HG02938 (cell line): ENCODE measurements at regions not wholly inside any gene's neighbourhood (a gene's known extent, or its start where the extent isn't known, plus 50 kb on each side); places are given as distances from the start of the nearest gene placed in this dataset.
"Not testable (repeated sequence)": the region's sequence is repeated elsewhere in the genome, so short reads cannot be mapped to it uniquely, and the experiment has no call there.

Source experiments
- ATAC-seq: cut with Tn5 transposase; IDR thresholded peaks from one replicate; pipeline ENCODE4 v1.9.1; 2021; ENCODE audit warnings: mild to moderate bottlenecking, moderate library complexity; ENCODE audit not compliant: unreplicated experiment

DNA sequence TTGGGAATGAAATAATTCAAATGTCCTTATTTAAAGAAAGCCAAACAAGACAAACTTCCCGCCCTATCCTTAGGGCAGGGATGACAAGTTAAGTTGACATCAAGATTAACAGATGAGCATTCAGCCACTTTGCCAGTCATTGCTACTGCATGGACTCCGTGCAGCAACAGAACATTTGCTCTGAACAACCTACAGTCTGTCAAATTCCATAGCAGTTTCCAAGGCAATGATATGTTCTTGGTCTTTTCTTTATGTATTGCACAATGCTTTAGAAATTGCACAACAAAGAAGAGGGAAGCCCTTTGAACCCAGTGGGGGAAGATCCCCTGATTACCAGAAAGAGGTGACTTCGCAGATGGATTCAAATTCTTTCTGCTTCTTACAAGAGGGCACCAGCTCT, 269.8 kb downstream of the BCAT1 start:
- ATAC-seq: no peak

DNA sequence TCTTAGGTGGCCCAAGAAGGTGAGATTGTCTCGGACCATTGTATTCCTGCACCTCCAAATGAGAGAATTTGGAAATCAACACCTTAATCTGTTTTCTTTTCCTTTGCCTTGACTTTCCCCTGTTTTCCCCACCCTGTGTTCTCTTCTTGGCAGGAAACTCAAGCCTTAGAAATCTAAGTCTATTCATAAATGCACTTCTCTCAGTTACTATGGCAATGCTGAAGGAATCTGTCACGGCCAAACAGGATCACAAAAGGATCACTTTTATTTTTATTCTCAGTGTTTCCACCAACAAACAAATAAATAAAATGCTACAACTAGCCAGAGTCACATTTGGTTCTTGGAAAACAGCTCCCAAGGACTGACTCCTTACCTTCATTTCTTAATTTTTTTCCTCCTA, 270.5 kb downstream of the BCAT1 start:
- no peak for ATAC-seq

DNA sequence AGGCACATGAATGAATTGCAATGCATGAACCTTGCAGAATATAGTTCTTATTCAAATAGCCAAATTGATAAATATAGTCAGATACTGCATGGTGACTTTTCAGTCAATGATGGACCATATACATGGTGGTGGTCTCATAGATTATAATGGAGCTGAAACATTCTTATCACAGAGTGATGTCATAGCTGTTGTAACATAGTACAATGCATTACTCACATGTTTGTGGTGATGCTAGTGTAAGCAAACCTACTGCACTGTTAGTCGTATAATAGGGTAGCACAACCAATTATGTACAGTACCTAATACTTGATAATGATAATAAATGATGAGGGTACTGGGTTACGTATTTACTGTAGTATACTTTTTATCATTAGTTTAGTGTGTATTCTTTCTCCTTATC, 280.3 kb downstream of the BCAT1 start:
- no peak for ATAC-seq

DNA sequence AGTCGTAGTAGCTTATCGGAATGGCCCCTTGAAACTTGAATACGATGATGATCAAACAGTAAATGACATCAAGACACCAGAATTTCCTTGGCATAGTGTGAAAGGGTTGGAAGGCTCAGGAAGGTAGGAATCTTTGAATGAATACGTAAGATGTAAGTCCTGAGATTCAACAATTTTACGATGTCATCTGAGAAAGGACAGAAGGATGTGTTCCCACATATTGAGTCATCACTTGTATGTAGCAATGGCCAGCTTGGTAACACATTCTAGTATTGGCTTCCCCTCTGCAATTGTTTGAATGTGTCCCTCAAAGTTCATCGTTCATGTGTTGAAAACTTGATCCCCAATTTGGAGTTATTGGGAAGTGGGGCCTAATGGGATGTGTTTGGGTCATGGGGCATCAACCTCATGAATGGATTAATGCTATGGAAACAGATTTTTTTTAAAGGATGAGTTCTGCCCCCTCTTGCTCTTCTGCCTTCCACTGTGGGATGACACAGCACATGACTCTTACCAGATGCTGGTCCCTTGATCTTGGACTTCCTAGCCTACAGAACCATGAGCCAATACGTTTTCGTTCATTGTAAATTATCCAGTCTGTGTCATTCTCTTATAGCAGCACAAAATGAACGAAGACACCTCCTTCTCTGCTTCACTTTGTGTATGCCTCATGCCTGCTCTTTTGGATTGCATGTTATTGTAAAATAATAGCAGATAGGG, 284.6 kb downstream of the BCAT1 start:
- no peak for ATAC-seq

DNA sequence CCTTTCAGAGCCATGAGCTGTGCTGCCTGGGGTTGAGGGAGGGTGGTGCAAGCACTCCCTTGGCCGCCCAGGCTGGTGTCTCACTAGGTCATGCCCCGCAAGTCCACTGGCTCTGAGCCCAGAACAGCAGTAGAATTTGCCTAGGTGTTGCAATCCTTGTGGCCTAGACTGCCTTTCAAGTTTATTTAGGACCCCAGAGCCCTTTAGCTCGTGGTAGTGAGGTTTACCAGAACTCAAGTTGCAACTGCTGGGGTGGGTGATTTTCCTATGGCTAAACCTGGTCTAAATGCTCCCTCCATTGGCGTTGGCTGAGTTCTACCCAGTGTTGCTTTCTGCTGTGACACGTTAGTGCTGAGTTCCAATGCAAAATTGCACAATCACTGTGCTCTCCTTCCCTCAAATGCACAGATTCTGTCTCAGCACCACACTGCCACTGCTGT, 287.2 kb downstream of the BCAT1 start:
- no peak for ATAC-seq

DNA sequence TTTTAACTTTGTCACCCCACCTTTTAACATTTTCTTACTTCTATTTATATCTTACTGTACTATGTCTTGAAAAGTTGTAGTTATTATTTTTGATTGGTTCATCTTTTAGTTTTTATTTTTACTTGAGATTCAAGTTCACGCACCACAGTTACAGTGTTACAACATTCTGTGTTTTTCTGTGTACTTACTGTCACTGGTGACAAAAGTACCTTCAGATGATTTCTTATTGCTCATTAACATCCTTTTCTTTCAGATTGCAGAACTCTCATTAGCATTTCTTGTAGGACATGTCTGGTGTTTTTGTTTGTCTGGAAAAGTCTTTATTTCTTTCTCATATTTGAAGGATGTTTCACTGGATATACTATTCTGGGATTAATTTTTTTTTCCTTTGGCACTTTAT, 289.9 kb downstream of the BCAT1 start:
- ATAC-seq: no peak

DNA sequence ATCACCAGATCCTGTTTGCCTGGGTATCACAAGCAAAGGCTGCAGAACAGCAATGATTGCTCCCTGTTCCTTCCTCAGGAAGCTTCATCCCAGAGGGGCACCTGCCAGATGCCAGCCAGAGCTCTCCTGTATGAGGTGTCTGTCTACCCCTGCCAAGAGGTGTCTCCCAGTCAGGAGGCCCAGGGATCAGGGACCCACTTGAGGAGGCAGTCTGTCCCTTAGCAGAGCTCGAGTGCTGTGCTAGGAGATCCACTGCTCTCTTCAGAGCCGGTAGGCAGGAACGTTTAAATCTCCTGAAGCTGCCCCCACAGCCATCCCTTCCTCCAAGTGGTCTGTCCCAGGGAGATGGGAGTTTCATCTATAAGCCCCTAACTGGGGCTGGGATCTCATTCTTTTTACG, 294.6 kb downstream of the BCAT1 start:
- not testable (repeated sequence) for ATAC-seq

DNA sequence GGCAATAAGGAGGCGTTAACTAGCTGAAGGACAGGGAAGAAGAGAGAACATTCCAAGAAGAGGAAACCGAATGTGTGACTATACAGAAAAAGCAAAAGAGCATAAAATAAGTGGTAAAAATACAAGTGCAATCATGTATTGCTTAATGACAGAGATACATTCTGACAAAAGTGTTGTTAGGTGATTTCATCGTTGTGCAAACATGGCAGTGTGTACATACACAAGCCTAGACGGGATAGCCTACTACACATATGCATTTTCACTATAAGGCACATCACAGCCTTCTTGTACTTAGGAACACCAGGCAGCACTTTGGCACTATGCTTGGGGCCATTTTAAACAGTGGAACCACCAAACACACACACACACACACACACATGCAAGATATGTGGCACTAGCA, 299.3 kb downstream of the BCAT1 start:
- ATAC-seq: no peak

DNA sequence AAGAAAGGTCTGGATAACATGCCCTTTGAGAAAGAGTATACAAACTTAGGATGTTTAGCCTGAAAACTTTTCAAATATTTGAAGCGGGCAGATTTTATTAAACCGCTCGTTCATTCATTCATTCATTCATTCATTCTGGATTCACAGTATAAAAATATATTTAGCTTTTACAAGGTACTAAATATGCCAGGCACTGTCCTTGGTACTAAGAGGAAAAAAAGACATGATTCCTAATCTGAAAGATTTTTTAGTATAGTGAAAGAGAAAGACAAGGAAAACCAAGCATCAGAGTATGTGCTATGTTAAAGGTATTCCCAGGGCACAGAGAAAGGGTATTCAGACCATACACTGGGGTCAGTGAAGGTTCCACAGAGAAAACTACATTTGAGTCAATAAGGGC, 299.7 kb downstream of the BCAT1 start:
- no peak for ATAC-seq

DNA sequence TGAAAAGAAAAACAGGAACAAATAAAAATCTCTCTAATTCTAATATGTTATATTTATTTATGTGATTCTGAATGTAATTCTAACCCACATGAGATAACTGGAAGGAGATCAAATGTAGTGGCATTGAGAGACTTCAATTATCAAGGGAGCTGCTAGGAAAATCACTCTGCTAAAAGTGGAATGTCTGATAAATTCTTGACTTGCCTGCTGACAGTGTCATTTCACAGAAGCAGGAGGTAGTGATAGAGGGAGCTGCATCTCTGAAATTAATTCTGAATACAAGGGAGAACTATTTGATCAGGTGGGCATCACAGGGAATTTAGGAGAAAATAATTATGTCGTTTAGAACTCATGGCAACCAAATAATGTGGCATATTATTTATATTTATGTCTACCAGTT, 303.6 kb downstream of the BCAT1 start:
- no peak for ATAC-seq

DNA sequence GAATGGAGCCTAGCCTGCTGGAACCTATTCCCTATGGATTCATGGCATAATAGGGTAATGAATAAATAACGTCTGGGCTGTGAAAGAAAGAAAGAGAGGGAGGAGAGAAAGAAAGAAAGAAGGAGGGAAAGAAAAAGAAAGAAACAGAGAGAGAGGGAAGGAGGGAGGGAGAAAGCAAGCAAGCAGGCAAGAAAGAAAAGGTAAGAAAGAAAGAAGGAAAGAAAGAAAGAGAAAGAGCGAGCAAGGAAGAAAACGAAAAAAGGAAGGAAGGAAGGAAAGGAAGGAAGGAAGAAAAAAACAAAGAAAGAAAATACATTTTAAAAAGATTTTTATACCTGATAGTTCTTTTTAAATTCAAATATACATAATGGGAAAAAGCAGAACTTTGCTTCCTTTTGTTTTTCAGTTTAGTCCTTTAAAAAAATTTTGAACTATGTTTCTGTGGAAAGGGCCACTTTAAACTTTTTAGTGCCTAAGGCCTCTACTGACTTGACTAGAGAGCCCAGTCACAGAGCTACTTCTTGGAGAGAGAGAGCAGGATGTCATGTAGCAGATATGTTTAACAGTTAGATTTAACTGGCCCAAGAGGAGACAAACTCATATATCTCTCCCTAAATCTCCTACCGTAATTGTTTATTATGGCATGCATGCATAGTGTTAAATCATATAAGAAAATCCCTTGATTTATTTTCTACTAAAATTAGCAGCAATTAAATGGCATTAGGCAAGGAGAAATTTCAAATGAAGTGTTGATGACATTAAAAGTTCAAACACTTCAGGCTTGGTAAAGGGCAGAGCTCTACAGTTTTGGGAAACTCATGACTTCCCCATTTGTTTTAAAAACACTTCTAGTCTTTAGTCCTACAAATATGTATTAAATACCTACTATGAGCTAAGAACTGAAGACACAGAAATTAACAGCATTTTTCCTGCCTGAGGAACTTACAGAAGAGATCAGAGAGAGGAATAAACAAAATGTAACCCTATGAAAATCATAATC, 305.5 kb downstream of the BCAT1 start:
- no peak for ATAC-seq

DNA sequence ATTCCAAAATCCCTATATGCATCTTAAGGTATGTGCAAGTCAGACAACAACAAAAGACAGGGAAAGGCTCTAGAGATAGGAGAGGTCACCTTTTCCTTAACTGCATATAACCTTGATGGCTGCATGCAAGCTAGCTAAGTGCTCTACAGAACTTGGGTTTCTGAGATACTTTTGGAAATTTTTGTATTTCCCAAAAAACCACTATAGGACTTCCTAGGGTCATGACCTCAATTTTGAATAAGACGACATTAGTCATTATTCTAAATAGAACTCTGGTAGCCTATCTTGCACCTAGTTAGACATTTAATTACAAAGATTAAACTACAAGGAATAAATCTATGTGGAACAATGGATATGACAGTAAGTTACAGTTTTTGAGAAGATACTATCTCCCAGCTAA, 309.3 kb downstream of the BCAT1 start:
- no peak for ATAC-seq

DNA sequence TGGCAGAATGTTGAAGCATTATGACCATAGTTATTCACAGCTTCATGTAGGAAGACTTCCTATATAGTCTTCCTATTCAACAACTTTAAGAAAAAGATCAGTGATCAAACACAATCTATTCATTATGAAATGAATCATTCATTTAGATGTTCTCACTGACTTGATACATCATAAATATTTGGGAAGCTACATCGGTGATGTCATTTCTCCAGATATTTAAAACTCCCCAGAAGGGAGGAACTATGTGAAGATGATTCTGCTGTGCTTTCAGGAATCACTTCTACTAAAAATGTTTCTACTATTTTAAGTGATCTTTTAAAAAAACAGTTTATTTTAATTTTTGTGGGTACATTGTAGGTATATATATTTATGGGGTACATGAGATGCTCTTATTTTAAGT, 316.4 kb downstream of the BCAT1 start:
- ATAC-seq: no peak

DNA sequence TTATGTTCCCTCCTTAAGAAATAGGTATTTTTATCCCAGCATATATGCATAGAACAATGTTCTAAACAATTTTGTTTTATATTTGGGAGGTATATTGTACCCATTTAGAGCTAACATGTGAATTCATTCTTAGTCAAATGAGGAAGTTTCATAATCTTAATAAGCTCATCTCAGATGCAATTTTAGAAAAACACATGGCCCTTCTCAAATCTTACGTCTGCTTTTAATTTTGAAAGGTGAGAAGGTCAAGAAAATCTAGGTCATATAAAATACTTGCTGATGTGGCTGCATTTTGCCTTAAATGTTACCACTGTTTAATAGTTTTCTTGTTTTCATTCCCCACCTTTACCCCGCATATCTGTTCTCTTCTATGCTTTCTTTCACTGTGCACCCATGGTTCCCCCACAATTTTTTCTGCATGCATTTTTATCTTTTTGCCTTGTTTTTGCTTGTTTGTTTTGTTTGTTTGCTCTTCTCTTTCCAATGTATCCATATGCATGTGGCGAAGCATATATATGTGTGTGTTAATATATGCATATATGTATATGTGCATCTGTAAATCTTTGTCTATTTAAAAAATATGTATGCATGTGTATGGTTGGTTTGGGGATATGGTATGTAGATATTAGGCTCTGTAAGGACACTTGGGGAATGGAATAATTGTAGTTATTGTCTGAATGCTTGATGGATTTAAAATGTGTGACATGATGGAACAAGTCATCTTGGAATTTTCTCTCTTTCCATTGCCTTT, 317.1 kb downstream of the BCAT1 start:
- no peak for ATAC-seq

DNA sequence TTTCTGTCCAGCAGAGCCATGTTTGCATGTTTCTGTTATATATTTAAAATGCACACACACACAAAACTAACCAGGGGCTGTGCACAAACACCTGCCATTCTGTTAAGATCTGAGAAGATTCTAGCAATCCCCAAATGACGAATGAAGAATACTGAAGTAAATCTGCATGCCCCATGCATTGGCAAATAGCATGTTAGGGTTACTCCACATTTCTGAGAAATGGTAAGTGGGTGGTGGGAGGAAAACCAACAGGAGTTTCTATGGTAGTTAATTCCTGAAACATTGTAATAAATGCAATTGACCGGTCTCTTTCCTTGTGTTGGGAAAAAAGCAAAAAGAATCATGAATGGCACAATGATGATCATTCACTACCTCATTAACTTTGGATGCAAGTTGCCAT, 318.0 kb downstream of the BCAT1 start:
- ATAC-seq: no peak

DNA sequence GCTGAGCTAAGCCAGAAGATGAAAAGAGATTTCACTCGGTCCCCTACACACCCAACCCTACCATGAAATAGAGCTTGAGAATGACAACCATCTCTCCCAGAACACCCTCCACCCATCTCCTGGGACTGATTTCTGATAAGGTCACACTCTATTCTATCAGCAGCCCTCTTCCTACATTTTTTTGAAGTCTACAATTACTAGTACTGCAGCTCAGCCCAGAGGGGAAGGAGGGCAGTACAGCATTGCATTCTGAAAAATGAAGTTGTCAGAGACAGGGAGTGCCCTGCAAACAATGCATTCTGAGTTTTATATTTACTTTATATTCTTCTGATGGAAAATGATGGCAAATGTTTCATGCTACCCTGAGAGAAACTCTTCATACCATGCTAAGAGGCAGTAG, 318.5 kb downstream of the BCAT1 start:
- no peak for ATAC-seq

DNA sequence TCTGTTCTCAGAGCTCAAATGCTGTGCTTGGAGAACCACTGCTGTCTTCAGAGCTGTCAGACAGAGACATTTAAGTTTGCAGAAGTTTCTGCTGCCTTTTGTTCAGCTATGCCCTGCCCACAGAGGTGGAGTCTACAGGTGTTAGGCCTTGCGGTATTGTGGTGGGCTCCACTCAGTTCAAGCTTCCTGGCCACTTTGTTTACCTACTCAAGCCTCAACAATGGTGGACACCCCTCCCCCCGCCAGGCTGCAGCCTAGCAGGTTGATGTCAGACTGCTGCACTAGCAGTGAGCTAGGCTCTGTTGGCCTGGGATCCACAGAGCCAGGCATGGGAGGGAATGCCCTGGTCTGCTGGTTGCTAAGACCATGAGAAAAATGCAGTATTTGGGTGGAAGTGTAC, 323.8 kb downstream of the BCAT1 start:
- no peak for ATAC-seq

DNA sequence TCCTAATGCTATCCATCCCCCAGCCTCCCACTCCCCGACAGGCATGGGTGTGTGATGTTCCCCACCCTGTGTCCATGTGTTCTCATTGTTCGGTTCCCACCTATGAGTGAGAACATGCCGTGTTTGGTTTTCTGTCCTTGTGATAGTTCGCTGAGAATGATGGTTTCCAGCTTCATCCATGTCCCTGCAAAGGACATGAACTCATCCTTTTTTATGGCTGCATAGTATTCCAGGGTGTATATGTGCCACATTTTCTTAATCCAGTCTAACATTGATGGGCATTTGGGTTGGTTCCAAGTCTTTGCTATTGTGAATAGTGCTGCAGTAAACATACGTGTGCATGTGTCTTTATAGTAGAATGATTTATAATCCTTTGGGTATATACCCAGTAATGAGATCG, 328.9 kb downstream of the BCAT1 start:
- ATAC-seq: not testable (repeated sequence)

DNA sequence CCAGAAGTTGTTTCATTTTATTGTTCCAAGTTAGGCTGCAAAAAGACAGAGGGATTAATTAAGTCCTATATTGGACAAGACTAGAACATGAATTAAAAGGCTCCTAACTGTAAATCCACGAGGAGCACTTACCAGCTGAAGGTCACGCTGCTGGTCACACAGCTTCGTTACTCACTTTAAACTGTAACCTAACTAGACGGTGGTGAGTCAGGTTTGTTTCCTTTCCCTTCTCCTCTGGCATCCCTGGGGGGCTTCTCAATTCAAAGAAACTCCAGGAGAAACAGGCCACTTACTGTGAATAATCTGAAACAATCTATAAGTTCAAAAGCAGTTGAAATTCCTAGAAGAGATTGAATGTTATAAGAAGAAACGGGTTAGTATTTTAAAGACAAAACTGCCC, 331.4 kb downstream of the BCAT1 start:
- ATAC-seq: no peak

DNA sequence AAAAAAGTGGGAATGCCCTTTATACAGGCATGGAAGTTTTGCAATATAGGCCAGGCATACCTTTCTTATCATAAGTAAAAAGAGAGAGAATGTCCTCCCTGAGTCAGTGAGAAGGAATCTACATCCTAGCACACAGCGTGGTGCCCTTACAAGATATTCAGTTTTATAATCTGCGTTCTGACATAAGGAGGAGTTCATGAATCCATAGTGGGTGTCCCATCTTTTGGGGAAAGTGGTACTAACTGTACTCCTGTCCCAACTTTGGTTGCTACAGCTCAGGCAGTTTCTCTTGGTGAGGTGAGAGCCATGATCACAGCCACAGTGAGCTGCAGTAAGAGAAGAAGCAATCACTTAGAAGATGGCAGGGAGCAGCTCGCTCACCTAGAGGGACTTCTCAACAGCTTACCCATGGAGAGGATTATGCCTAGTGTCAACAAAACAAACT, 332.9 kb downstream of the BCAT1 start:
- ATAC-seq: no peak

DNA sequence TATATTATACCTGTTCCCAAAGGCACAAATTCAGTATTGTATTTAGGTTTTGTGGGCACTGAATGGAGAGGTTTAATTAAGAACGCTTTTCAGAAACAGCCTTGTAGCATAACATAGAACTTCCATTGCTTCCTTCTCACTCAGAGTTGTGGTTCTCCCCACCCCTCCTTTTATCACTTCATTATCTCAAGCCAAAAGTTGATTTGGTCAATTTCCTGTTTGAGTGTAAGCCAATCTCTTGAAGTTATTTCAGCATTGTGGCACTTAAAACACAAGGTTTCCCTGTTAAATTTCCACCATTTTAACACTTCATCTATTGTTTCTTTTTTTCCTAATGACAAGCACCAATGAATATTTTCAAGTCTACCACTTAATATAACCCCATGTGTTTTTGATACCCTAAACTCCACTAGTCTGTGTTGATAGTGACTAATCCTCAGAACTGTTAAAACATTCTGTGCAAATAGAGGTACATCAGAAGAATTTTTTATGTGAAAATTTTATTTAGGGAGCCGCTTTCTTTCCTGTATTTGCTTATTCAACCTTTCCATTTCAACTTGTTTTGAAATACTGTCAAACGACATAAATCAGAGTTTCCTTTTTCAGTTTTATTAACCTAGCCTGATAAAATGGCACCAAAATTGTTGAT, 340.1 kb downstream of the BCAT1 start:
- ATAC-seq: no peak
